D721Med (cell line): ENCODE measurements at regions not wholly inside any gene's neighbourhood (a gene's known extent, or its start where the extent isn't known, plus 50 kb on each side); places are given as distances from the start of the nearest gene placed in this dataset.

Source experiments
- DNase-seq: peaks from one replicate; pipeline ENCODE4 v3.0.0; 2011; ENCODE audit warnings: low spot score; ENCODE audit not compliant: insufficient read length
- FAIRE-seq: peaks from 2 replicates; lab custom pipeline; 2011; peaks lifted over from hg19 to GRCh38; lab: Jason Lieb, UNC
- TF ChIP-seq, protein P1 (sequence below): IDR thresholded peaks from 2 replicates; pipeline ENCODE4 v1.5.1; 2012; ENCODE audit warnings: mild to moderate bottlenecking, control low read depth; ENCODE audit not compliant: insufficient read depth; ENCODE audit errors: missing control alignments

DNA sequence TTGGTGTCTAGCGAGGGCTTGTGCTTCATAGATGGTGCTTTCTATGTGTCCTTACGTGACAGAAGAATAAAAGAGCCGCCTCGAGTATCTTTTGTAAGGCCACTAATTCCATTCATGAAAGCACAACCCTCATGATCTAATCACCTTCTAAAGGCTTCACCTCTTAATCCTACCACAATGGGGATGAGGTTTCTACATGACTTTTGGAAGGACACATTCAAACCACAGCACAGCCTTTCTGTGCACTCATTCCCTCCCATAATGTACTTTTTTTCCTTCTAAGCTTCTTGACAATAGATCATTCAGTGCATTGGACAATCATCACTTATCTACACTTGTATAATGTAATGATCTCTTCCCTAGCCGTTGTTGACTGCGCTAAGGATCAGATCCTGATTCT lies 774.8 kb downstream of the BRINP1 start:
- TF ChIP-seq, protein P1, sequence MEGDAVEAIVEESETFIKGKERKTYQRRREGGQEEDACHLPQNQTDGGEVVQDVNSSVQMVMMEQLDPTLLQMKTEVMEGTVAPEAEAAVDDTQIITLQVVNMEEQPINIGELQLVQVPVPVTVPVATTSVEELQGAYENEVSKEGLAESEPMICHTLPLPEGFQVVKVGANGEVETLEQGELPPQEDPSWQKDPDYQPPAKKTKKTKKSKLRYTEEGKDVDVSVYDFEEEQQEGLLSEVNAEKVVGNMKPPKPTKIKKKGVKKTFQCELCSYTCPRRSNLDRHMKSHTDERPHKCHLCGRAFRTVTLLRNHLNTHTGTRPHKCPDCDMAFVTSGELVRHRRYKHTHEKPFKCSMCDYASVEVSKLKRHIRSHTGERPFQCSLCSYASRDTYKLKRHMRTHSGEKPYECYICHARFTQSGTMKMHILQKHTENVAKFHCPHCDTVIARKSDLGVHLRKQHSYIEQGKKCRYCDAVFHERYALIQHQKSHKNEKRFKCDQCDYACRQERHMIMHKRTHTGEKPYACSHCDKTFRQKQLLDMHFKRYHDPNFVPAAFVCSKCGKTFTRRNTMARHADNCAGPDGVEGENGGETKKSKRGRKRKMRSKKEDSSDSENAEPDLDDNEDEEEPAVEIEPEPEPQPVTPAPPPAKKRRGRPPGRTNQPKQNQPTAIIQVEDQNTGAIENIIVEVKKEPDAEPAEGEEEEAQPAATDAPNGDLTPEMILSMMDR = no peak
- FAIRE-seq (peak; percentile 6), DNase-seq (no peak)

DNA sequence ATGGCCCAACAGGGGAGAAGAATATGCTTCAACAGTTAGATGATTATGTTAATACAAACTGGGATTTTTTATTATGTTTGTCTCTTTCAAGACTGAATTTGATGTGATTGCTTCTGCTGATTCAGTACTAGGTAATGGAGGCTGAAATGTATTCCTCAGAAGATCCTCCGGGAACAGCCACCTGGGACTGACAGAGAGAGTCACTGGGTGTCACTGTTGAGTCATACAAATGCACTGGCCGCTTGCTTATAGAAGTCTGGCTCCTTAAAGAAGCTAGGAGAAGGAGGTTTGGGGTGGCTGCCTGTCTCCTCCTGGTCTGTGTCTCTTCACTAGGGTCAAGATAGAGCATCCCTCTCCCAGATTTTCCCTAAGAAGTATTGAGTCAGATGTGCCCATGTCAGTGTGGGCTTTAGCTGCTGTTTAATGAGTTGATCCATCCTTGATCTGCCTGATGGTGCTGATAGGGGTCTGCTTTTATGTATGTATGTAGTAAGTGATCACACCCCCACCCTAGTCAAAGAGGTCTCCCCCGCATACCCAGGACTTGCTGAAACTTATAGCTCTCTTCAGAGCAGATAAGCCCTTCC lies 773.4 kb downstream of the BRINP1 start:
- TF ChIP-seq, protein P1 = peak; percentile 35
- FAIRE-seq = no peak
- no peak for DNase-seq

DNA sequence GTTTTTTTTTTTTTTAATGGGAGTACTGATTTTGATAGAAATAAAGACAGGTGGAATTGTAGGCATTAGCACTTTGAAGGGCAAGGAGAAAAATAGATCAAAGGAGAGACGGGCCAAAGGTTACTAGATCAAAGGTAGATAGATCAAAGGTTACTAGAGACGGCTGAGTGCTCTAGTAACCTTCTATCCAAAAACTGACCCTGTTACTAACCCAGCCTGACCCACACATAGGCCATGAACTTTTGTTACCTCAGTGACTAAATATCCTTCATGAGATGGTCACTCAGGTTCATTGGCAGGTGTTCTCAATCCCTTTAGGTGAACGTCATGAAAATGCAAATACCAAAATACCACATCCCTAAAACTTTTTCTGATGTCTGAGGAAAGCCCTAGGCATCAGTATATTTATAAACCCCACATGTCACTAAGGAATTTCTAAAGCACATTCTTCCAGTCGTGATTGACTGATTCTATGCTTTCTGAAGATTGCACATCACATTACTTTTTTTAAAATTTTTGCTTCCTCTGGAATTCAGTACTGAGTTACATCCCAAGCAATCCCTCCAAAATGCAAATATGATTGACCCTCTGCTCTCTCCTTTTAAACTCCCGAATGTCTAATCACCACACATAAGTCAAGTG lies 772.7 kb downstream of the BRINP1 start:
- FAIRE-seq = no peak
- no peak for DNase-seq
- TF ChIP-seq, protein P1 = no peak

DNA sequence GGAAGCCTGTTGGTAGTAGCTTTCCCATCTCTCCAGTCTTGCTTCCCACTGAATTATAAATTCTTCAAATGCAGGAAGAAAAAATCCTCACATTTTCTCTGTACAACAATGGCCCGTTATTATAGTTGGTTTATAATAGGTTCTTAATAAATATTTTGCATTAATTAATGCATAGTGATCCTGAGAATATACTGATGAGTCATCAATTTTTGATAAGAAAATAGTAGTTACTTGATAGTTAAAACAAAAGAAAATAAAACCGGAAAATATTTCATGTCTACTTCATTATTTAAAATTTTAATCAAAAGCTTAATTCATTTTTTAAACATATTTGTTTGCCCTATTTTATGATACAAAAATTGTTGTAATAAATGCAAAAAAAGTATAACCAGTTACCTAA lies 762.6 kb downstream of the BRINP1 start:
- DNase-seq (no peak), FAIRE-seq (no peak)
- TF ChIP-seq, protein P1 = no peak

DNA sequence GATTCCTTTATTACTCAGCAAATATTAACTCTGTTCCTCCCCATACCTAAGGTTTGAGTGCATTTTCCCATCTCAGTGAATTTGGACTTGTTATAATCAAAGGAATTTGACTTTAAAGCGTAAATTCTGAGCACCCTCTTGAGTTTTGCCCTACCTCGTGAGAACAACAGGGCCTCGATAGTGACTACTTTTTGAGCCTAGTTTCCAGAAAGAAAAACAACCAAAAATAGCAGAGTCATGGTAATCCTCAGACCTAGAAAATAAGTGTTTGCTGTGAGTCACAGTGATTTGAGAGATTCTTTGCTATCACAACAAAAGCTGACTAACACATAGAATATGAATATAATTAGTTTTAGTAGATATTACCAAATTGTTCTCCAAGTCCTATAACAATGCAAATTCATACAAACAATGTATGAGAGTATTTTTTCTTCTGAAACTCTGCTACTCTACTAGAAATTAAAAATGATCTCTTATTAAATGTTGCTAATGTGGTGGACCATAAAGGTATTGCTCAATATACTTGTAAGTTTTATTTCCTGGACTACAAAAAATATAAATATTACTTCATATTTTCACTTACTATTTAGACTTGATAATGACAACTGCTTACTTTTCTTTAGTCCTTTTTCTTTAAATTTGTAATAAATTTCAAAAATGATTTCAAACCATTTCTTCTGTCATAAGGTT lies 759.7 kb downstream of the BRINP1 start:
- FAIRE-seq (no peak), DNase-seq (no peak)
- TF ChIP-seq, protein P1 = no peak

DNA sequence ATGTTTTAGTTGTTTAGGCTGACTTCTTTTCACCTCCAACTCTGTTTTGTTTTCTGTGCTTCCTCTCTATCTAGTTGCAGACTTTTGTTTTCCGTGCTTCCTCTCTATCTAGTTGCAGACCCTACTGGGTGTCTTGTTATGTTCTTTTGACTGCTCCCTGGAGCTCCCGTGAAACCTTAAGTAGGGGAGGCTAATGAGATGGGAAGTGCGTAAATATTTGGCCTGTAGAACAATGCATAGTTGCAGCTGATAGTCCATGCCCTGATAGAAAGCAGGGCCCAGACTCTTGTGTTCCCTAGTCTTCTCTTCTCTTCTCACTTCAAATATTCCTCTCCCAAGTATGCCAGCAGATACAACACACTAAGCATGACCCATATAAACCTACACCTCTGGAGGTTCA lies 757.0 kb downstream of the BRINP1 start:
- FAIRE-seq = no peak
- no peak for DNase-seq
- TF ChIP-seq, protein P1 = no peak

DNA sequence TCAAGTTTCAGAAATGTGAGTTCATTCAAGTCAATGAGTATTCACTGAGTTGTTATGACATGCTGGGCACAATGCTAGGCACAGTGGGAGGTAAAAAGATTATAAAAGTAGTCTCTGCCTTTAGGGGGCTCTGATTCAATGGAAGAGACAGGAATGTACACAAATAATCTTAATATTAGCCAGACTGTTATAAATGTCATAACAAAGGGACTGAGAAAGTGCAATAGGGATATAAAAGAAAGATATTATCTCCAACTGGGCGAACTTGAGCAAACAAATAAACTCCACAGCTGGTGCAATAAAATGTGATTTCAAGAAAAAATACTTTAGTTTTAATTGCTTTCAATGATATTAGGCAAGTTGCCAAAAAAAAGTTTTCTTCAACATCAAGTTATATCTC lies 755.2 kb downstream of the BRINP1 start:
- DNase-seq = no peak
- TF ChIP-seq, protein P1 = no peak
- no peak for FAIRE-seq
